ENCODE measurements at regions not wholly inside any gene's neighbourhood (a gene's known extent, or its start where the extent isn't known, plus 50 kb on each side); places are given as distances from the start of the nearest gene placed in this dataset.
"Not testable (repeated sequence)": the region's sequence is repeated elsewhere in the genome, so short reads cannot be mapped to it uniquely, and the experiment has no call there.

GRCh38 chr13:93004919-93005318 lies 221.7 kb upstream of the GPC6 start:
- ChIA-PET CTCF (interaction anchor here (0.6 kb wide), 1 partner anchor 1077 kb away, joined by 3 read pairs; no protein-coding TSS in a partner anchor), POLR2A (no interaction called here)

DNA sequence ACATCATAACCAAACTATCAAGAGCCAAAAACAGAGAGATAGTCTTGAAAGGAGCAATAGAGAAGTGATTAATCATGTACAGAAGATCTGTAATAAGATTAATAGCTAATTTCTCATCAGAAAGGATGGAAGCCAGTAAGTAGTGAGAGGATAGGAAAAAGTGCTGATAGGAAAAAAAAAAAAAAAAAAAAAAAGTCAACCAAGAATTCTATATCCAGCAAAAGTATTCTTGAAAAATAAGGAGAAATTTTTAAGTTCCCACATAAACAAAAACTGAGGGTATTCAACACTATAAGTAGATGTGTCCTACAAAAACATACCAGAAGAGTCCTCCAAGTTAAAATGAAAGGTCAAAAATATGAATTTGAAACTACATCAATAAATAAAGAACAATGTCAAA lies 218.7 kb upstream of the GPC6 start:
- POLR2A ChIA-PET = no interaction called here
- CTCF ChIA-PET = no interaction called here

DNA sequence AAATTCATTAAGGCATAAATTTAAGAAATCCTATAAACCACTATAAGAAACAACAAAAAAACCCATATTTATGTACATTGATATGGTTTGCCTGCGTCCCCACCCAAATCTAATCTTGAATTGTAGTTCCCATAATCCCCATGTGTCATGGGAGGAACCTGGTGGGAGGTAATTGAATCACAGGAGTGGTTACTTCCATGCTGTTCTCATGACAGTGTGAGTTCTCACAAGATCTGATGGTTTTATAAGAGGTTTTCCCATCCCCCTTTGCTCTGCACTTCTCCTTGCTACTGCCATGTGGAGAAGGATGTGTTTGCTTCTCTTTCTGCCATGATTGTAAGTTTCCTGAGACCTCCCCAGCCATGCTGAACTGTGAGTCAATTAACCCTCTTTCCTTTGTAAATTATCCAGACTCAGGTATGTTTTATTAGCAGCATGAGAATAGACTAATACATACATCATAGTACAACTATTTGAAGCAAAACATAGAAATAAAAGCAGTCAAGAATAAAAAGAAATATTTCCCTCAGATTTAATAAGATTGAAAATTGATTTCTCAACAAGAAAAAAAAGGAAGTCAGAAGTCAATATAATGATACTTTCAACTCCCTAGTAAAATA lies 209.0 kb upstream of the GPC6 start:
- ChIA-PET CTCF (no interaction called here), POLR2A (no interaction called here)

DNA sequence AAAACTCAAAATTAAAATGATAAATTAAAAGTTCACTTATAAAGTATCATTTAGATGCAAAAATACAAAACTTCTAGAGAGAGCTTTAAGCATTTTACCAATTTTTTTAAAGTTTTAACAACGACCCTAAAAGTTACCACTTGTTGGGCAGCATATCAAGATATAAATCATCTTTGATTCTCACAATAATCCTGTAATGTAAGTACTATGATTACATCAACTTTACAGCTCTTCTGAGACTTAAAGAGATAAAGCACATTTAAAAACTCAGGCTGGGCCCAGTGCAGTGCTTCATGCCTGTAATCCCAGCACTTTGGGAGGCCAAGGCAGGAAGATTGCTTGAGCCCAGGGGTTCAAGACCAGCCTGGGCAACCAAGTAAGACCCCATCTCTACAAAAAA lies 202.7 kb upstream of the GPC6 start:
- ChIA-PET CTCF (no interaction called here), POLR2A (no interaction called here)

DNA sequence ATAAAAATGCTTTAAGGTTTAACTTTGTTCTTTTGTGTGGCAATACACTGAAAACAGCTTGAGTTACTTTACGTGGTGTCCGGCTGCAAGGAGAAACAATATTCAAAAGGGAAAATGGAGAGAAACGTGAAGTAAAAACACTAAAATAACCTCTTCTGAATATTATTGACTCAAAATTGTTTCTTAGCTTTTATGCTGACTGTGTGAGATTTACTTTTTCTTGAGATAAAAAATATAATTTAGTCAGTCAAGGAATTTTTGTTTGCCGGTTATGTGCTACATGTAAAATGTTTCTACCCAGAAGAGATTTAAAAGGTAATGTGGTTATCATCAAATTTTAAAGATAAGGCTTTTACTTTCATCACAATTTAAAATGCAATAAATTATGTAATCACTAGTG lies 200.6 kb upstream of the GPC6 start:
- ChIA-PET POLR2A (no interaction called here), CTCF (no interaction called here)

- POLR2A ChIA-PET = no interaction called here
Measured at GRCh38 chr13:93029536-93029935, 197.1 kb upstream of the GPC6 start.

DNA sequence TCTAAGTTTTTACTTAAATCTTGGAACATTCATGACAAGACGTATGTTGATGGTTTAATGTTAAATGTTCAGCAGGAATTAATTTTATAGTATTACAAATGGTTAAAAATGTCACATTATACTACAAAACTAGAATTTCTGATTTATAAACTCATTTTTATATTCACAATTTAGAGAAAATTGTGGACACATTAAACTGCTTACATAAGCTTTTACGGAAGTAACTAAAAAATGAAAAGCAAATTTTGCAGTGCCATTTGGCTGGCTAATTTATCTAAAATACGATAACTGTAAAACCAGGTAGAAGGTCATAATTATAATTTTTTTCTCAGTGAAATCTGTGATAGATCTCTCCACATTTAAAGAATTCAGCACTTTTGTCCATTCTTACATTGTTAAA lies 190.2 kb upstream of the GPC6 start:
- ChIA-PET CTCF (no interaction called here), POLR2A (no interaction called here)

More at GRCh38 chr13:93029536-93029935, 197.1 kb upstream of the GPC6 start:
- CTCF ChIA-PET = interaction anchor here (0.6 kb wide), 1 partner anchor 371 kb away, joined by 5 read pairs; no protein-coding TSS in a partner anchor

- POLR2A ChIA-PET = no interaction called here
- CTCF ChIA-PET = no interaction called here
Measured at GRCh38 chr13:93037780-93038179, 188.8 kb upstream of the GPC6 start.

DNA sequence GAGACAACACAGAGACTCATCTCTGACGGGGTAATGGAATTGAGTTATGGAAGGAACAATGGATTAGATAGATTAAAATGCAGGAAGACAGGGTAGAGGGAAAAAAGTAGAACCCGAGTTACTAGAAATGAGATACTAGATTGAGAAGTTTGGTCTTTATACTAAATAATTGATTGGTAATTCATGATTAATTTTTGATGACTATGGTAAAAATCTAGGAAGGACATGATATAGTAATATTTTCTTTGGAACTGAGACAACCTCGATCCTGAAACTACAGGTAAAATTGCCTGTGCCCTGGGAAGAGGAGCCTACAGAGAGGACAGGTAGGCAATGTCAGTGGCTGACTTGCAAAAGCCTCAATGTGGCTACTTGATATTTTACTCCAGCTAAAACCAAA lies 188.4 kb upstream of the GPC6 start:
- ChIA-PET CTCF (no interaction called here), POLR2A (no interaction called here)

DNA sequence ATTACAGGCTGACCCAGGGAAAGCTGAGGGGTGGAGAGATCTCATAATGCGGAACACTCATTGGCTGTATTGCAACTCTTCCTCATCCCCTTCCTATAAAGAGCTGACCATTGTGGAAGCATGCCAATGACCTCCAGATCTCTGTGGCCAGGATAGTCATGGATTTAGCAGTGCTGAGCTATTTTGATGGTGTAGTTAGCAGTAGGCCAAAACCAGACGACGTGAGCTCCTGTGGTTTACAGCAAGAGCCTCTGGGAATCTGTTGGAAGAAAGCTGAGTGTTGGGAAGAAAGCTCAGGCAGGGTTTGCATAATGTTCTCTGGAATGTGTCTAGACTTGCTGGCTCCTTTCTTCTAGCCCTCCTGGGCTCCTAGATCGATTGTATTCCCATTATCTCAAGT lies 187.5 kb upstream of the GPC6 start:
- ChIA-PET CTCF (no interaction called here), POLR2A (no interaction called here)

DNA sequence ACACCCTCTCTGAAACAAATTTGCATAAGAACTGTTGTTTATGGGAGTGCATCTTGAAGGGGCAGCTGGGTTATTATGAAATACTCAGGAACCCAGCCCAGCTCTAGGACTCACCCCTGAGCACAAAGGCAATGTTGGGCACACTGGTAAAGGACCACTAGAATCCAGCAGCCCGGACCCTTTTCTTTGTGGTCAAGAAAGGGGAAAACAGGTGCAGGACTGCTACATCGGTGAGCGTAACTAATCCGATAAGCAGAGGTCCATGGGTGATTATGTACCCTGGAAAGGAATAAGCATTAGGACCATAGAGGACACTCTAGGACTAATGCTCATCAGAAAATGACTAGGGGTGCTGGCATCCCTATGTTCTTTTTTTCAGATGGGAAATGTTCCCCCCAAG lies 185.0 kb upstream of the GPC6 start:
- CTCF ChIA-PET, POLR2A ChIA-PET: not testable (repeated sequence)

- POLR2A ChIA-PET = no interaction called here
- CTCF ChIA-PET = interaction anchor here (0.5 kb wide), 1 partner anchor 11 kb away, joined by 3 read pairs; no protein-coding TSS in a partner anchor
Measured at GRCh38 chr13:93045836-93046235, 180.8 kb upstream of the GPC6 start.

- ChIA-PET POLR2A (no interaction called here), CTCF (no interaction called here)
Measured at GRCh38 chr13:93055233-93055632, 171.4 kb upstream of the GPC6 start.

DNA sequence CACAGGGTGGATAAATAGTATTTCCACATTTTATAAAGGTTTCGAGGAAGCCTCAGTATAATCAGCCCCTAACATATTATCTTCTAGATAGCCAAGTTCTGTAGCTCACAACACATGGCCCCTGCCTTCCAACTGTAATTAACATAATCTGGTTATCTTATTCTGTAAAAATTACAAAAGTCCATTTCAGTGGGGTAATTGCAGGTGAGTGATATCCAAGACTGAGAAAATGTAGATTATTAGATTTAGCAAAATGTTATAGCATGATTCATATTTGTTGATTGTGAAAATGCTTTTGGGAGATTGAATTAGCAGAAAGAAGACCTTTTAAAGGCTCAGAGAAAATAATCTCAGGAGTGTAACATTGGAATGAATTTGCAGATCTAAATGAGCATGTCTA lies 168.3 kb upstream of the GPC6 start:
- POLR2A ChIA-PET = no interaction called here
- CTCF ChIA-PET = no interaction called here

DNA sequence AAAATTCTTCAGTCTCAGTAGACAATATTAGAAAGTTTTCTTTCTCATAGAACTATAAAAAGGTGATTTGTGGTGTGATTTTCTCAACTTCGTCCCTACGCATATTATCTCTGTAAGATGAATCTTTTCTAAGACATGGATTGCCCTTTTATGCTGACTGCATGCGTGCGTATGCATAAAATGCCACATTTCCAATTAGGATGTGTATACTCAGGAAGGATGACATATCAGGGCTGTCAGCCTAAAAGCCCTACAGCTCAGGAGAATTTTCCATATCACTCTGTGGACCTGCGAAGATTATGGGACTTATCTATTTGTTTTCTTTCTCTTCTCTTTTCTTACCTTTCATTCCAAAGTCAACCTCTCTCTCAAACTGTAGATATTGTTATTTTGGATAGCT lies 166.5 kb upstream of the GPC6 start:
- ChIA-PET POLR2A (no interaction called here), CTCF (no interaction called here)

DNA sequence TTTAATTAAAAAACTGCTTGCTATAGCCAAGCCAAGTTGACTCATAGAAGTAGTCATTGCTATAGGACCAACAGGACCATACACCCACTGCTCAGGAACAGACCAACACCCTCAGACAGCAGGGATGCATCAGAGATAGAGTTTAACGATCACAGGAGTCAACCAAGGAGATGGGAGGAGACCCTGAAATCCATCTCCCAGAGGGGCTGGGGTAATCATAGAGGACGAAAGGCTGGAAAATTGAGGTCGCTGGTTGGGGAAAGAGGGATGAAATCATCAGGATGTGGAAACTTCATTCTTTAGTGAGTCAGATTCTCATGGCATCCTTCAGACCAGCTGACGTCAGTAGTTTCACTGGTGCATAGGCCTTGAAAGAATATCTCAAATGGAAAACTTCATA lies 160.4 kb upstream of the GPC6 start:
- ChIA-PET POLR2A (interaction anchor here (0.6 kb wide), 1 partner anchor 35 kb away, joined by 3 read pairs; no protein-coding TSS in a partner anchor), CTCF (no interaction called here)

GRCh38 chr13:93079294-93079693 lies 147.3 kb upstream of the GPC6 start:
- CTCF ChIA-PET = no interaction called here

GRCh38 chr13:93080166-93080565 lies 146.4 kb upstream of the GPC6 start:
- ChIA-PET CTCF (no interaction called here), POLR2A (no interaction called here)

More at GRCh38 chr13:93079294-93079693, 147.3 kb upstream of the GPC6 start:
- POLR2A ChIA-PET = no interaction called here

- POLR2A ChIA-PET = no interaction called here
- CTCF ChIA-PET = no interaction called here
Measured at GRCh38 chr13:93080587-93080986, 146.0 kb upstream of the GPC6 start.

- ChIA-PET POLR2A (no interaction called here), CTCF (no interaction called here)
Measured at GRCh38 chr13:93086329-93086728, 140.3 kb upstream of the GPC6 start.

- POLR2A ChIA-PET = no interaction called here
- CTCF ChIA-PET = no interaction called here
Measured at GRCh38 chr13:93098972-93099371, 127.6 kb upstream of the GPC6 start.

- ChIA-PET CTCF (no interaction called here), POLR2A (interaction anchor here (0.5 kb wide), 1 partner anchor 35 kb away, joined by 3 read pairs; no protein-coding TSS in a partner anchor)
Measured at GRCh38 chr13:93101226-93101734, 125.3 kb upstream of the GPC6 start.
